Lower lobe of right lung (tissue), 2 donors: ENCODE measurements at regions not wholly inside any gene's neighbourhood (a gene's known extent, or its start where the extent isn't known, plus 50 kb on each side); places are given as distances from the start of the nearest gene placed in this dataset.

Experiments
- ATAC-seq, 2 donors: fragments of 200-7000 bp; cut with Tn5 transposase; one replicate each; pipeline ENCODE4 v1.9.1; 2020 to 2022; ENCODE audit warnings: mild to moderate bottlenecking in 2 of 2, moderate library complexity in 2 of 2
- DNase-seq: peaks from one replicate; pipeline ENCODE4 v3.0.0-alpha.2; 2020
- H3K27ac ChIP-seq: fragments of 200-600 bp; one replicate; pipeline ENCODE4 v1.8.0; 2022
- H3K27me3 ChIP-seq: fragments of 200-600 bp; one replicate; pipeline ENCODE4 v1.8.0; 2022; ENCODE audit warnings: low read depth
- H3K36me3 ChIP-seq: fragments of 200-600 bp; one replicate; pipeline ENCODE4 v1.8.0; 2022; ENCODE audit warnings: mild to moderate bottlenecking
- H3K4me1 ChIP-seq: fragments of 200-600 bp; one replicate; pipeline ENCODE4 v1.8.0; 2022
- H3K4me3 ChIP-seq: fragments of 200-600 bp; one replicate; pipeline ENCODE4 v1.8.0; 2022; ENCODE audit warnings: mild to moderate bottlenecking
- H3K9me3 ChIP-seq: fragments of 200-600 bp; one replicate; pipeline ENCODE4 v1.8.0; 2022
- CTCF ChIP-seq: fragments of 200-600 bp; IDR thresholded peaks from one replicate; pipeline ENCODE4 v1.8.0; 2022; ENCODE audit warnings: antibody characterized with exemption, mild to moderate bottlenecking
- intact Hi-C: fragments of 100-400 bp; cut with DNase I; formaldehyde crosslinking; loops from one replicate; pipeline ENCODE4 v1.11.0; 2022
- donor health status: DM: no; HTN: yes; CAD: no; lungs with severe emphysema.

- no peak overlapping the region for H3K27ac ChIP-seq
- H3K4me3 ChIP-seq = no peak overlapping the region
- no peaks in the 10 kb centered on the region for H3K36me3 ChIP-seq
- no peaks in the 10 kb centered on the region for H3K27me3 ChIP-seq
- no peak for TF ChIP-seq CTCF
- no peak for ATAC-seq
- intact Hi-C loops = no loop called here
- no peak for DNase-seq
- no peaks in the 10 kb centered on the region for H3K4me1 ChIP-seq
- no peaks in the 10 kb centered on the region for H3K9me3 ChIP-seq
Measured at GRCh38 chr10:118141471-118141870, 94.7 kb upstream of the RAB11FIP2 start.

GRCh38 chr10:118139321-118139720 is 92.6 kb upstream of the RAB11FIP2 start:
- intact Hi-C loops = no loop called here
- no peak for TF ChIP-seq CTCF
- ATAC-seq = no peak

GRCh38 chr10:118128675-118129074 is 81.9 kb upstream of the RAB11FIP2 start:
- no peak for TF ChIP-seq CTCF
- ATAC-seq = no peak
- intact Hi-C loops = no loop called here
- Histone ChIP-seq H3K4me1 (no peaks in the 10 kb centered on the region), H3K4me3 (no peak overlapping the region), H3K27me3 (no peaks in the 10 kb centered on the region), H3K27ac (no peak overlapping the region), H3K9me3 (no peaks in the 10 kb centered on the region), H3K36me3 (no peaks in the 10 kb centered on the region)
- no peak for DNase-seq

More at GRCh38 chr10:118139321-118139720, 92.6 kb upstream of the RAB11FIP2 start:
- Histone ChIP-seq H3K4me1 (no peaks in the 10 kb centered on the region), H3K27ac (no peak overlapping the region), H3K27me3 (no peaks in the 10 kb centered on the region), H3K9me3 (no peaks in the 10 kb centered on the region), H3K4me3 (no peak overlapping the region), H3K36me3 (no peaks in the 10 kb centered on the region)
- DNase-seq = no peak

DNA sequence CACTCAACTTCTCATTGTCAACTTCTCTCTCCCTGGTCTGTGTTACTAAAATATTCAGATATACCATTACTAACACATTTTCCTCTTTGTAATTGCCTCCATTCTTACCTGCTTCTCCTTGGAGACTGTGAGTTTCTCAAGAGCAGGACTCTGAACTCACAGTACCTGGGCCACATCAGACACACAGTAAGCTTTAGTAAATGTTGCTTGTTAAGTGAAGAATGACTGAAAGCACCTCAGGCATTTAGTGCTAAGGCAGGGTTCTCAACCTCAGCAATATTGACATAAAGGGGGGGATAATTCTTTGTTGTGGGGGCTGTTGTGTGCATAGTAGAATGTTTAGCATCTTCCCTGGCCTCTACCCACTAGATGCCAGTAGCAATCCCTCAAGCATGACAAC is 72.0 kb upstream of the RAB11FIP2 start:
- DNase-seq (no peak), ATAC-seq (no peak)
- Histone ChIP-seq H3K4me1 (no peaks in the 10 kb centered on the region), H3K36me3 (no peaks in the 10 kb centered on the region), H3K27ac (no peak overlapping the region), H3K9me3 (no peaks in the 10 kb centered on the region), H3K4me3 (no peak overlapping the region), H3K27me3 (no peaks in the 10 kb centered on the region)
- TF ChIP-seq CTCF = no peak
- intact Hi-C loops = no loop called here

DNA sequence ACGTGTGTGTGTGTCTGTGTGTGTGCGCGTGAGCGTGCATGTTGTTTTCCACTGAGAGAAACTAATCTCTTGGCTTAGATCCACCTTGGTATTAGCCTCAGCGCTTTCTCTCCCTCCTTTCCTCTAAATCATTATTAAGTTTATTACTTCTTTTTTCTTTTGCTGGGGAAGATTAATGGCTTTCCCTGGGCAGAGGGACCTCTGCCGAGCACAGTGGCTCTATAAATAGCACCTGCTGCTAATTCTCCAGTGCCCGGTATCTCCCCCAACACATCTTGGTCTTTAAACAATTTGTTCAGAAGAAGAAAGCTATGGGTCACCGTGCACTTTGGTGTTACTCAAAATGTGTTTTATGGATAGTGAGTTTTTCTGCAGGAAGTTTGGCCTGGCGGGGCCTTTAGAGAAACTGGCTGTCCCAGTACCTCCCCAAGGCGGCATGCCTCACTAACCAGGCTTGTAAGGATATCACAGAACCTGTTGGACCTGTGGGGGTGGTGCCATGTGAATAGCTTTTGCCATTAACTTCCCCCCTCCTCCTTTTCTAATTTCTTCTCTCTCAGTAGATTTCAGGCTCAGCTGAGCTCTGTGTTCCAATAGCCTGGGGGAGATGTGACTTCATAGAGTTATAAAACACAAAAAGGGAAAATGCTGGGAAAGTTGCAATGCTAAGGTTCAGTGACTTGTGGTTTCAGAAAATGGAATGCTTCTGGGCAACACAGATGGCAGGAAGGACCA is 70.1 kb upstream of the RAB11FIP2 start:
- intact Hi-C loops = no loop called here
- Histone ChIP-seq H3K36me3 (no peaks in the 10 kb centered on the region), H3K4me1 (no peaks in the 10 kb centered on the region), H3K27ac (no peak overlapping the region), H3K4me3 (no peak overlapping the region), H3K9me3 (no peaks in the 10 kb centered on the region), H3K27me3 (no peaks in the 10 kb centered on the region)
- no peak for TF ChIP-seq CTCF
- ATAC-seq = no peak
- no peak for DNase-seq
